Ovary (tissue), 7 donors: ENCODE measurements at regions not wholly inside any gene's neighbourhood (a gene's known extent, or its start where the extent isn't known, plus 50 kb on each side); places are given as distances from the start of the nearest gene placed in this dataset.

Experiments
- DNase-seq, 5 donors: peaks; one replicate each; pipeline ENCODE4 v3.0.0-alpha.2; 2019 to 2020
- H3K27ac ChIP-seq, 2 donors: fragments of 200-600 bp; one replicate each; pipeline versions ENCODE4 v1.5.1 to v1.8.0; 2019 to 2022
- H3K27me3 ChIP-seq: fragments of 200-600 bp; one replicate; pipeline ENCODE4 v1.8.0; 2022
- H3K36me3 ChIP-seq: fragments of 200-600 bp; sonication (generic); one replicate; pipeline ENCODE4 v1.5.1; 2019
- H3K4me1 ChIP-seq: one replicate; pipeline ENCODE4 v1.8.1; 2013; ENCODE audit warnings: mild to moderate bottlenecking, moderate library complexity; ENCODE audit not compliant: insufficient read depth
- H3K4me3 ChIP-seq: fragments of 200-600 bp; sonication (generic); one replicate; pipeline ENCODE4 v1.5.1; 2017
- H3K9me3 ChIP-seq, 2 donors: fragments of 200-600 bp in 1 of 2; sonication (generic) in 1 of 2; one replicate each; pipeline versions ENCODE4 v1.5.1 to v1.8.1; 2013 to 2019; ENCODE audit warnings: mild to moderate bottlenecking in 1 of 2, moderate library complexity in 1 of 2
- CTCF ChIP-seq, 3 donors: fragments of 450-650 bp in 2 of 3; fragments of 200-600 bp in 1 of 3; IDR thresholded peaks; one replicate each; pipeline versions ENCODE4 v1.5.1 to v1.8.0; 2016 to 2022; ENCODE audit warnings: antibody characterized with exemption in 3 of 3, mild to moderate bottlenecking in 1 of 3
- EP300 ChIP-seq: sonication (generic); formaldehyde crosslinking; IDR thresholded peaks from one replicate; pipeline ENCODE4 v1.6.1; 2017; ENCODE audit warnings: antibody characterized with exemption
- POLR2A ChIP-seq: fragments of 450-650 bp; IDR thresholded peaks from one replicate; pipeline ENCODE4 v1.6.1; 2017; ENCODE audit warnings: antibody characterized with exemption, mild to moderate bottlenecking, moderate library complexity
- WGBS, 3 donors: extraction: QIAGEN DNeasy Blood & Tissue Kit in 1 of 3; methylation state at CpG; one replicate each; pipeline versions ENCODE4 v1.1.5 to v1.1.7; 2013 to 2017; 5-methylcytosine and 5-hydroxymethylcytosine counted together
- intact Hi-C, 4 donors: fragments of 100-400 bp; cut with DNase I; formaldehyde crosslinking; loops; one replicate each; pipeline versions ENCODE4 v1.11.0 to v1.15.1; 2022 to 2023
- donor health status: DM: no; HTN: no; CAD: no; lungs with moderate emphysema.
- donor health status: DM: no; HTN: no; CAD: no.
- donor health status: Bipolar disorder and iron deficiency.
- donor health status: DM: no; HTN: no; CAD: no.
- donor health status: DM: yes; HTN: yes; CAD: no.

- H3K27ac ChIP-seq: no peak overlapping the region
- TF ChIP-seq CTCF (IDR thresholded peaks at IDR 0.05): no peak
- no peak for TF ChIP-seq EP300
- TF ChIP-seq POLR2A: no peak
- intact Hi-C loops: no loop called here
- no peak for DNase-seq
- no peaks in the 10 kb centered on the region for H3K27me3 ChIP-seq
- no peaks in the 10 kb centered on the region for H3K36me3 ChIP-seq
- no peaks in the 10 kb centered on the region for H3K4me1 ChIP-seq
- H3K4me3 ChIP-seq: no peak overlapping the region
- H3K9me3 ChIP-seq: no peaks in the 10 kb centered on the region
Observed at GRCh38 chr3:118511402-118511801, 523.2 kb downstream of the IGSF11 start.

GRCh38 chr3:118512301-118512700 lies 522.3 kb downstream of the IGSF11 start:
- no peak overlapping the region for H3K27ac ChIP-seq
- intact Hi-C loops: no loop called here
- TF ChIP-seq POLR2A (no peak), EP300 (no peak), CTCF (IDR thresholded peaks at IDR 0.05) (no peak)
- DNase-seq: no peak
- no peaks in the 10 kb centered on the region for H3K36me3 ChIP-seq
- WGBS, 3 donors: 51 to 72% (median 67%) methylated on average over 2 of the region's 2 CpGs
- no peaks in the 10 kb centered on the region for H3K4me1 ChIP-seq
- H3K27me3 ChIP-seq: no peaks in the 10 kb centered on the region
- no peaks in the 10 kb centered on the region for H3K9me3 ChIP-seq
- no peak overlapping the region for H3K4me3 ChIP-seq

- no peak overlapping the region for H3K4me3 ChIP-seq
- H3K36me3 ChIP-seq: no peaks in the 10 kb centered on the region
- H3K27ac ChIP-seq: no peak overlapping the region
- TF ChIP-seq POLR2A (no peak), CTCF (IDR thresholded peaks at IDR 0.05) (no peak), EP300 (no peak)
- H3K4me1 ChIP-seq: no peaks in the 10 kb centered on the region
- intact Hi-C loops: no loop called here
- 45 to 67% (median 59%) methylated on average over 3 of the region's 3 CpGs for WGBS, 3 donors
- no peaks in the 10 kb centered on the region for H3K9me3 ChIP-seq
- no peak for DNase-seq
- H3K27me3 ChIP-seq: no peaks in the 10 kb centered on the region
Observed at GRCh38 chr3:118525077-118525476, 509.6 kb downstream of the IGSF11 start.

GRCh38 chr3:118526758-118527513 lies 507.7 kb downstream of the IGSF11 start:
- H3K27ac ChIP-seq: no peak overlapping the region
- DNase-seq: no peak
- WGBS, 3 donors: 90 to 94% (median 91%) methylated on average over 1 of the region's 1 CpG
- intact Hi-C loops: no loop called here
- no peaks in the 10 kb centered on the region for H3K27me3 ChIP-seq
- no peaks in the 10 kb centered on the region for H3K4me1 ChIP-seq
- no peak overlapping the region for H3K4me3 ChIP-seq
- no peaks in the 10 kb centered on the region for H3K36me3 ChIP-seq
- H3K9me3 ChIP-seq: no peaks in the 10 kb centered on the region
- no peak for TF ChIP-seq POLR2A

GRCh38 chr3:118527514-118528044 lies 507.1 kb downstream of the IGSF11 start:
- no peak overlapping the region for H3K4me3 ChIP-seq
- H3K4me1 ChIP-seq: no peaks in the 10 kb centered on the region
- TF ChIP-seq EP300: no peak
- no peak for TF ChIP-seq CTCF (IDR thresholded peaks at IDR 0.05)
- no peak for TF ChIP-seq POLR2A
- intact Hi-C loops: no loop called here
- H3K27me3 ChIP-seq: no peaks in the 10 kb centered on the region
- no peaks in the 10 kb centered on the region for H3K36me3 ChIP-seq
- no peak overlapping the region for H3K27ac ChIP-seq
- DNase-seq: no peak
- H3K9me3 ChIP-seq: no peaks in the 10 kb centered on the region
